Mesenchymal stem cell (in vitro differentiated cells and primary cell): ENCODE measurements at regions not wholly inside any gene's neighbourhood (a gene's known extent, or its start where the extent isn't known, plus 50 kb on each side); places are given as distances from the start of the nearest gene placed in this dataset.

Experiments
- DNase-seq: peaks from one replicate; pipeline ENCODE4 v3.0.0-alpha.2; 2013
- H2AFZ ChIP-seq: one replicate; pipeline ENCODE4 v1.6.1; 2013; ENCODE audit warnings: low read depth, mild to moderate bottlenecking, control low read depth, inconsistent platforms, low read length, moderate library complexity
- H2AK5ac ChIP-seq: 2 replicates; pipeline ENCODE4 v1.6.1; 2013; ENCODE audit warnings: low read length, moderate library complexity, mild to moderate bottlenecking, inconsistent platforms; ENCODE audit not compliant: severe bottlenecking
- H2BK120ac ChIP-seq: one replicate; pipeline ENCODE4 v1.6.1; 2013; ENCODE audit warnings: low read depth, mild to moderate bottlenecking, inconsistent platforms, low read length, moderate library complexity
- H2BK12ac ChIP-seq, 2 experiments: one replicate each; pipeline ENCODE4 v1.6.1; 2013; ENCODE audit warnings: inconsistent platforms in 2 of 2, low read length in 2 of 2, mild to moderate bottlenecking in 2 of 2, moderate library complexity in 2 of 2, control low read depth in 1 of 2
- H2BK15ac ChIP-seq: one replicate; pipeline ENCODE4 v1.6.1; 2013; ENCODE audit warnings: mild to moderate bottlenecking, low read depth, inconsistent platforms; ENCODE audit not compliant: poor library complexity, severe bottlenecking
- H2BK5ac ChIP-seq: 2 replicates; pipeline ENCODE4 v1.6.1; 2013; ENCODE audit warnings: low read depth, mild to moderate bottlenecking, low read length, control low read depth, inconsistent platforms; ENCODE audit not compliant: poor library complexity, severe bottlenecking
- H3K14ac ChIP-seq, 2 experiments: one replicate each; pipeline ENCODE4 v1.6.1; 2013; ENCODE audit warnings: inconsistent platforms in 2 of 2, low read length in 2 of 2, control low read depth in 1 of 2, mild to moderate bottlenecking in 1 of 2, moderate library complexity in 1 of 2
- H3K18ac ChIP-seq, 2 experiments: one replicate each; pipeline ENCODE4 v1.6.1; 2013; ENCODE audit warnings: inconsistent platforms in 2 of 2, low read length in 2 of 2, control low read depth in 1 of 2, low read depth in 1 of 2, mild to moderate bottlenecking in 1 of 2
- H3K23ac ChIP-seq, 2 experiments: one replicate each; pipeline ENCODE4 v1.6.1; 2013; ENCODE audit warnings: inconsistent platforms in 2 of 2, low read length in 2 of 2, mild to moderate bottlenecking in 2 of 2, moderate library complexity in 2 of 2, control low read depth in 1 of 2
- H3K27ac ChIP-seq: 2 replicates; pipeline ENCODE4 v1.5.1; 2013; ENCODE audit warnings: mild to moderate bottlenecking, moderate library complexity, low read length, control low read depth, inconsistent platforms; ENCODE audit not compliant: poor library complexity, severe bottlenecking
- H3K27me3 ChIP-seq, 2 experiments: 2 replicates each; pipeline versions ENCODE4 v1.6.1 to v1.7.0; 2013; ENCODE audit warnings: low read length in 2 of 2, mild to moderate bottlenecking in 2 of 2, moderate library complexity in 2 of 2, control low read depth in 1 of 2, inconsistent platforms in 1 of 2; ENCODE audit not compliant: control insufficient read depth in 1 of 2, insufficient read depth in 1 of 2
- H3K36me3 ChIP-seq, 2 experiments: 2 replicates each; pipeline versions ENCODE4 v1.6.1 to v1.7.0; 2013; ENCODE audit warnings: low read length in 2 of 2, control low read depth in 1 of 2, inconsistent platforms in 1 of 2, low read depth in 1 of 2, mild to moderate bottlenecking in 1 of 2; ENCODE audit not compliant: insufficient read depth in 2 of 2, control insufficient read depth in 1 of 2
- H3K4ac ChIP-seq, 2 experiments: one replicate each; pipeline ENCODE4 v1.6.1; 2013; ENCODE audit warnings: inconsistent platforms in 2 of 2, low read length in 2 of 2, mild to moderate bottlenecking in 2 of 2, moderate library complexity in 2 of 2, control low read depth in 1 of 2, low read depth in 1 of 2
- H3K4me1 ChIP-seq: 2 replicates; pipeline ENCODE4 v1.6.1; 2013; ENCODE audit warnings: low read depth, low read length, control low read depth; ENCODE audit not compliant: control insufficient read depth, insufficient read depth
- H3K4me2 ChIP-seq: 2 replicates; pipeline ENCODE4 v1.6.1; 2013; ENCODE audit warnings: low read length, mild to moderate bottlenecking, inconsistent platforms; ENCODE audit not compliant: poor library complexity, severe bottlenecking
- H3K4me3 ChIP-seq, 2 experiments: 2 replicates each; pipeline versions ENCODE4 v1.5.1 to v1.7.0; 2013; ENCODE audit warnings: low read length in 2 of 2, mild to moderate bottlenecking in 2 of 2, control low read depth in 1 of 2, low read depth in 1 of 2; ENCODE audit not compliant: insufficient read depth in 1 of 2
- H3K79me1 ChIP-seq: replicated peaks from 2 replicates; pipeline ENCODE4 v1.6.1; 2013; ENCODE audit warnings: mild to moderate bottlenecking, control low read depth, low read length, inconsistent platforms; ENCODE audit not compliant: poor library complexity, severe bottlenecking
- H3K9ac ChIP-seq: 2 replicates; pipeline ENCODE4 v1.7.0; 2013; ENCODE audit warnings: mild to moderate bottlenecking, low read length, moderate library complexity
- H3K9me3 ChIP-seq: 2 replicates; pipeline ENCODE4 v1.7.0; 2013; ENCODE audit warnings: mild to moderate bottlenecking, low read length; ENCODE audit not compliant: control insufficient read depth
- H4K8ac ChIP-seq: one replicate; pipeline ENCODE4 v1.6.1; 2013; ENCODE audit warnings: inconsistent platforms, mild to moderate bottlenecking, low read length, moderate library complexity
- H4K91ac ChIP-seq: one replicate; pipeline ENCODE4 v1.6.1; 2013; ENCODE audit warnings: mild to moderate bottlenecking, low read length, inconsistent platforms
- WGBS: methylation state at CpG from one replicate; pipeline ENCODE4 v1.1.7; 2013; ENCODE audit warnings: mixed read lengths; 5-methylcytosine and 5-hydroxymethylcytosine counted together

DNA sequence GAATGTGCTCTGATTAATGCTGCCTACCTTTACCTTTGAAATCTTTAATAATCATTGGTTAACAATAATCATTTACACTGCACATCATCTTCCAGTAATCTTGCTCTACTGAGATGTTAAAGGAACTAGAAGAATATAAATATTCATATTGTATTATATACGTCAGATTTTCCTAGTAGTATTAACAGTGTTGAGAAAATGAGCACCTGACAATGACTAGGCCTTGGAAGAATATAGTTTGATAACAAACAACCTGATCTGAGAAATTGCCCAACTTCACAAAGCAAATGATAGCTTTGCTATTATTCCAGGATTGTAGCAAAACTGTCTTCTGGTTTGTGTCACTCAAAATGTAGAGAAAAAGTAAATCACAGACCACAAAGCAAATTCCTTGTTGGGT is 467.1 kb downstream of the NOVA1 start:
- Histone ChIP-seq H3K9me3 (no peaks in the 10 kb centered on the region), H3K14ac (no peak overlapping the region), H3K9ac (no peak overlapping the region), H3K27ac (no peak overlapping the region), H3K36me3 (no peaks in the 10 kb centered on the region), H3K18ac (no peak overlapping the region), H4K8ac (no peak overlapping the region), H4K91ac (no peak overlapping the region), H2AFZ (no peak overlapping the region), H3K27me3 (no peaks in the 10 kb centered on the region), H3K4me1 (no peaks in the 10 kb centered on the region), H3K79me1 (no peaks in the 10 kb centered on the region), H3K4me3 (no peak overlapping the region), H3K4ac (no peak overlapping the region), H3K23ac (no peak overlapping the region), H2BK12ac (no peak overlapping the region), H2AK5ac (no peak overlapping the region), H2BK5ac (no peak overlapping the region), H2BK120ac (no peak overlapping the region), H3K4me2 (no peak overlapping the region), H2BK15ac (no peak overlapping the region)
- no CpG with 5 or more reads among the region's 1 CpG for WGBS
- DNase-seq, result no peak

DNA sequence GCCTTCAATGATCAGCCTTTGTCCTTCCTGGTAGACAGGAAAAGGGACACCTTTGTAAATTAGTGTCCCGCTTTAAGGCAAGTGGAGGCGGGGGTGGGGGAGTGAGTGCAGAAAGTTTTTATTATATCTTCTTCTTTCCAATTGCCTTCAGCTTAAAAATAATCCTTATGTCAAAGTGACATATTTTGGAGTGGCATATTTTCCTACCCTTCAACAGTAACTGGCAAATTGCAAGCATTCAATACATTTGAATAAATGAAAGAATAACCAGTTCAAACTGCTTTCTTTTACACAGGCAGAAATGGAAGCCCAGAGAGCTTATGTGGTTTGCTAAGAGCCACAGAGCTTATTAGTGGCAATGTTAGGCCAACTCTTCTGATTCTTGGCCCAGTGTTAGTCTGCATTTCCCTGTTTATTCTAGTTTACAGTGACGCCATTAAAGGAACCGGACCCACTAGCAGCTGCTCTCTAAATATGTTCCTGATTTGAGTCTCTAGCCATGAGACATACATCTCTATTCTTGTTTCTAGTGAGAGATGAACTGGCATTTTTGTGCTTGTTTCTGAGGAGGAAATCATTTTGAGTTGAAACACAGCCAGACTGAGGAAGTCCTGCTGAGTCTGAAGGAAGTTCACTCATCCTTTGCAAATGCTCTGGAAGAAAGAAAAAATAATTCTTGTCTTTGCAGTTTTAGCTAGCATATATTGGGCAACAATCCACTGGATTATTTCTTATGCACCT is 468.7 kb downstream of the NOVA1 start:
- DNase-seq, result no peak
- Histone ChIP-seq H3K23ac (no peak overlapping the region), H3K14ac (no peak overlapping the region), H3K27me3 (no peaks in the 10 kb centered on the region), H2BK120ac (no peak overlapping the region), H3K18ac (no peak overlapping the region), H2BK15ac (no peak overlapping the region), H2BK5ac (no peak overlapping the region), H3K9me3 (no peaks in the 10 kb centered on the region), H3K79me1 (no peaks in the 10 kb centered on the region), H2AK5ac (no peak overlapping the region), H3K36me3 (no peaks in the 10 kb centered on the region), H2AFZ (no peak overlapping the region), H3K27ac (no peak overlapping the region), H4K8ac (no peak overlapping the region), H3K4me1 (no peaks in the 10 kb centered on the region), H3K4me3 (no peak overlapping the region), H4K91ac (no peak overlapping the region), H3K4me2 (no peak overlapping the region), H3K9ac (peak overlapping the region; percentile 42), H3K4ac (no peak overlapping the region), H2BK12ac (no peak overlapping the region)
- WGBS, result 81% methylated on average over 2 of the region's 4 CpGs

DNA sequence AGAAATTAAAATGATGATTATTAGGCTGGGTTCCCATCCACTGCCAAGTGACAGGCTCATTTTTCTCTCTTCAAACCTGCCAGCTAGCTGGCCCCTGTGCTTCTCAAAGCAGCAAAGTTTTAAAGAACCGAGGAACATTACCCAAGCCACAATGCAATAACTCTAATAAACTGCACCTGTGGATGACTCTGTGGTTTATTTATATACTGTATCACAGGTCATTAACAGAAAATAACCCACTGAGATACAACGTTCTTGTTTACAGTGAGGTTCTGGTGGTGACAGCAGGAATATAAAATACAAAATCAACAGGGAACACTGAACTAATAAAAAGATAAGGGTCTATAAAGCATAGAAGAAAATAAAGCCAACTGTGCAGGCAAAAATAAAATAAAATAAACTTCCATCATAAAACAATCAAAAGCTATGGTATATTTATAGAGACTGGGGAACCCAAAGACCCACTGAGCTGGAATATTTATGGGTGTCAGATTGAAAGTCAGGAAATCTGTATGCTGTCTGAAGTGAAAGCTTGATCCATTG is 472.9 kb downstream of the NOVA1 start:
- no peak overlapping the region for H3K4ac ChIP-seq
- H4K91ac ChIP-seq, result no peak overlapping the region
- no peak for DNase-seq

DNA sequence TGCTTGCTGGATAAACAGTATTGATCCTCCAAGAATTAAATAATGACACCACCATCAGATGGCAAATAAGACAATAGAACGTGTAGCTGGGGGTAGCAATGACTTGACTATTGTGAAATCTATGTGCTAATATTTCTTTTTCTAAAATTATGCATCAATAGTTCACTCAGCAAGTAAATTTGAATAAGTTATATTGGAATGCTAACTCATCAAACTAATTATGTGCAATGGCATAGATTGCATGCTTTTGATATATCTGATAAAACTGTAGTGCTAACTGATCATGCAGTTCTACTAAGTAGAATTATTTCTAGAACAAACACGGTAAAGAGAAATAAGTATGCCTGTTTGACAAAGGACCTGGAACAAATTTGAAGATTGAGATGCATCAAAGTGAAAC is 474.4 kb downstream of the NOVA1 start:
- no peak for DNase-seq
- WGBS, result 97% methylated on average over 1 of the region's 2 CpGs
- Histone ChIP-seq H4K91ac (no peak overlapping the region), H3K4me3 (no peak overlapping the region), H3K27ac (no peak overlapping the region), H2BK15ac (no peak overlapping the region), H3K23ac (no peak overlapping the region), H2AFZ (no peak overlapping the region), H2BK12ac (no peak overlapping the region), H3K4me2 (no peak overlapping the region), H4K8ac (no peak overlapping the region), H2BK120ac (no peak overlapping the region), H3K14ac (no peak overlapping the region), H3K4ac (no peak overlapping the region), H3K27me3 (no peaks in the 10 kb centered on the region), H3K9me3 (no peaks in the 10 kb centered on the region), H2BK5ac (no peak overlapping the region), H3K9ac (no peak overlapping the region), H3K36me3 (no peaks in the 10 kb centered on the region), H3K4me1 (no peaks in the 10 kb centered on the region), H2AK5ac (no peak overlapping the region), H3K79me1 (no peaks in the 10 kb centered on the region), H3K18ac (no peak overlapping the region)

More for the DNA sequence above, 472.9 kb downstream of the NOVA1 start:
- no peak overlapping the region for H3K9ac ChIP-seq
- no peak overlapping the region for H4K8ac ChIP-seq
- H3K23ac ChIP-seq, result no peak overlapping the region
- no CpG with 5 or more reads among the region's 2 CpGs for WGBS
- H2BK5ac ChIP-seq, result no peak overlapping the region
- no peak overlapping the region for H3K14ac ChIP-seq
- H3K4me2 ChIP-seq, result no peak overlapping the region
- no peak overlapping the region for H2BK120ac ChIP-seq
- no peak overlapping the region for H3K18ac ChIP-seq
- no peak overlapping the region for H3K4me3 ChIP-seq
- H3K4me1 ChIP-seq, result no peaks in the 10 kb centered on the region
- H2AFZ ChIP-seq, result no peak overlapping the region
- H2AK5ac ChIP-seq, result no peak overlapping the region
- no peak overlapping the region for H2BK12ac ChIP-seq
- no peaks in the 10 kb centered on the region for H3K9me3 ChIP-seq
- H3K79me1 ChIP-seq, result no peaks in the 10 kb centered on the region
- H2BK15ac ChIP-seq, result no peak overlapping the region
- H3K36me3 ChIP-seq, result no peaks in the 10 kb centered on the region
- no peaks in the 10 kb centered on the region for H3K27me3 ChIP-seq
- no peak overlapping the region for H3K27ac ChIP-seq
